Spinal cord (tissue), 9 donors: ENCODE measurements at regions not wholly inside any gene's neighbourhood (a gene's known extent, or its start where the extent isn't known, plus 50 kb on each side); places are given as distances from the start of the nearest gene placed in this dataset.

Experiments used
- DNase-seq, 6 donors: peaks; one replicate each; pipeline versions ENCODE4 v3.0.0 to v3.0.0-alpha.2; 2013 to 2015; ENCODE audit warnings: low spot score in 6 of 6, low read depth in 4 of 6
- H3K27ac ChIP-seq: one replicate; pipeline ENCODE4 v1.5.1; 2013; ENCODE audit warnings: low read depth, low read length, control low read depth
- H3K27me3 ChIP-seq: one replicate; pipeline ENCODE4 v1.6.1; 2013; ENCODE audit warnings: low read length; ENCODE audit not compliant: control insufficient read depth, insufficient read depth
- H3K36me3 ChIP-seq: one replicate; pipeline ENCODE4 v1.6.1; 2013; ENCODE audit warnings: low read length; ENCODE audit not compliant: control insufficient read depth, insufficient read depth
- H3K4me1 ChIP-seq: one replicate; pipeline ENCODE4 v1.6.1; 2013; ENCODE audit warnings: low read length; ENCODE audit not compliant: control insufficient read depth, insufficient read depth
- H3K4me3 ChIP-seq: one replicate; pipeline ENCODE4 v1.5.1; 2013; ENCODE audit warnings: low read depth, low read length, control low read depth
- H3K9me3 ChIP-seq: one replicate; pipeline ENCODE4 v1.6.1; 2013; ENCODE audit warnings: low read length; ENCODE audit not compliant: control insufficient read depth, insufficient read depth
- WGBS: methylation state at CpG from one replicate; pipeline ENCODE4 v1.1.5; 2013; ENCODE audit warnings: missing lambda C conversion rate; ENCODE audit not compliant: insufficient coverage; 5-methylcytosine and 5-hydroxymethylcytosine counted together
- donor health status: healthy.

DNA sequence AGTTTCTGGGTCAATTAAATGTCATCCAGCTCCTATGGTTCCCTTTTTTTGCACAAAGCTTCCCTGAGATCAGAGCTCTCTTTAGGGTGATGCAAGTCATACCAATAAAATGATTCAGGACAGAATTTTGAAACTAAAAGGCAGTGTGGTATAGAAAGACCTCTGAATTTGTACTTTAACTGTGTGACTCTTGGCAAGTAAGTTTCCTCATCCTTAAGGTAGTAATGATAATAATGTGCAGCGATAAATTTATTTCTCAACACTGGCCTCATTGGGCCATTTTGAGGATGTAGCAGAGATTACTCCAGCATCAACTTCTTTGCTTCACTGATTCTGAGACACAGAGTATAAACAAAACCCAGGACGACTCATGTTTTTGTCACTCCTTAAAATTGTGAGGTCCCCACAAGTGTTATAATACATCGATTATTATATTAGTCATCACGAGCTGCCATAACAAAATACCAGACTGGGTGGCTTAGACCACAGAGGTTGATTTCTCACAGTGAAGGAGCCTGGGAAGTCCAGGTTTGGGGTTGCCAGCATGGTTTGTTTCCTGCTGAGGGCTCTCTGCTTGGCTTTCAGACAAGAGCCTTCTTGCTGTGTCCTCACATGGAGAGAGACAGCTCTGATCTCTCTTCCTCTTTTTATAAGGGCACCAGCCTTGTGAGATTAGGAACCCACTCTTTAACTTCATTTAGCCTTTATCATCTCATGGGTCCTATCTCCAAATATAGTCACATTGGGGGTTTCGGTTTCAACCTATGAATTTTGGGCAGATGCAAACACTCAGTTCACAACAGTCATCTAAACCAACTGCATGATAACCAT, 293.0 kb downstream of the ZNF608 start:
- Histone ChIP-seq H3K9me3 (no peaks in the 10 kb centered on the region), H3K4me1 (no peaks in the 10 kb centered on the region), H3K27me3 (no peaks in the 10 kb centered on the region), H3K36me3 (no peaks in the 10 kb centered on the region), H3K4me3 (no peak overlapping the region), H3K27ac (no peak overlapping the region)
- WGBS = 93% methylated on average over 2 of the region's 5 CpGs
- DNase-seq = no peak

DNA sequence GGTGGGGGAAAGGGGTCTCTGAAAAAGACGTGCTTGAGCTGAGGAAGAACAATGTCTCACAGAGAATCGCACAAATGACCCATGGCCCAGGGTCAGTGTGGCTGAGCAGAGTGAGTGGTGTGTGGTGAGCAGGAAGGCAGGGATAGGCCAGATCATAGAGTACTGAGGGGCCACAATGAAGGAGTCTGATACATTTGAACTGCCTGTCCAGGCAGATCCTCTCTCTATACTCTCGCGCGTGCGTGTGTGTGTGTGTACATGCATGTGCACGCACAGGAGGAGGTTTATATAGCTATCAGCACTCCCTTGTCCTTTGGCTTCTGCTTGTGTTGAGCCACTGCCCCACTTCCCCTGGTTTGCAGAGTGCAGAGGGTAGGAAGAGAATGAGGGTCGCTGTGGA, 294.0 kb downstream of the ZNF608 start:
- H3K27me3 ChIP-seq = no peaks in the 10 kb centered on the region
- no peaks in the 10 kb centered on the region for H3K4me1 ChIP-seq
- H3K36me3 ChIP-seq = no peaks in the 10 kb centered on the region
- no peaks in the 10 kb centered on the region for H3K9me3 ChIP-seq
- no peak overlapping the region for H3K27ac ChIP-seq
- 68% methylated on average over 3 of the region's 8 CpGs for WGBS
- DNase-seq = no peak
- no peak overlapping the region for H3K4me3 ChIP-seq

DNA sequence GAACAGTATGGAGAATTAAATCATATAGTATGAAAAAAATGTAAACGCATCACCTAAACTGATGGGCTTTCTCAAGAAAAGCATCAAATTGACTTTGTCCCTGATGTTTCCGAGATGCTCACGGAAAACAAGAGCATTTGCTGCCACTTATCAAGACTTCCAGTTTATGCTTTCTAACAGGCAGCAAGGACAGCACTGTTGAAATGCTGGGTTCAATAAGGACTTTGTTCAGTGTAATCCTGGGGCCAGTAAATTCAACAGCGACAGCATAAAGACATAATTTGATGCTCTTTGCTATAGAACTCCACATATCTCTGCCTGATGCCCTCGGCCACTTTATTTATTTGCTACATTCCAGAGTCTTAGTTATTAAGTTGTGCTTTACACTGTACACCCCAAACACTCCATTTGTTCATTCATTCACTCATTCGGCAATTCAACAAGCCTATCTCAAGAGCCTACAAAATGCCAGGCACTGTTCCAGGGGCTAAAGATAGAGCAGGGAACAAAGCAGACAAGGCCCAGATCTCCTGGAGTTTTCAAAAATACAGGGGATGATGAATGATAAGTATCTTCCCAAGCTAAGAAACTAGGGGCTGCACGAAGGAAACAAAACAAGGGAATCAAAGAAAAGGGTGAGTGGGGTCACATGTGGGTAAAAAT, 294.6 kb downstream of the ZNF608 start:
- no peaks in the 10 kb centered on the region for H3K36me3 ChIP-seq
- peak in 2 of 6 donors; percentile 30 to 56 for DNase-seq
- WGBS = 64% methylated on average over 4 of the region's 7 CpGs
- H3K27me3 ChIP-seq = no peaks in the 10 kb centered on the region
- no peak overlapping the region for H3K4me3 ChIP-seq
- no peaks in the 10 kb centered on the region for H3K9me3 ChIP-seq
- no peak overlapping the region for H3K27ac ChIP-seq
- no peaks in the 10 kb centered on the region for H3K4me1 ChIP-seq

DNA sequence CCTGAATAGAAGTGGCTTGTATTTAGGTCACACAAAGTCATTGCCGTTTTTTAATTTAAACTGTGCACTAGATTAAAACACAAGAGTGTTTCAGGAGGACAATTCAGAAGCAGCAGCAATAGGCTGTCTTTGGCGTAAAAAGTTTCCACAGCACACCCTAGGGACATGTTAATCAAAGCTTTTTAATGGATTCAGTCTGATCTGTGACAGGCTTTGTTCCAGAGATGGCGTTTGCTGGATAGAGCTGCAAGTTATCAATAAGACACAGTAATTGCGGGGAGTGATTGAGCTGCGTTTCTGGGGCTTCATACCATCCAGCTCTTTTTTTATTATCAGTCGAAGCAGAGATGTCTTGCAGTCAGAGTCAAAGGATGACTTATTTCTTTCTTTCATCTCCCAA, 300.3 kb downstream of the ZNF608 start:
- H3K4me1 ChIP-seq = no peaks in the 10 kb centered on the region
- H3K4me3 ChIP-seq = no peak overlapping the region
- WGBS = 31% methylated on average over 3 of the region's 6 CpGs
- no peaks in the 10 kb centered on the region for H3K36me3 ChIP-seq
- no peaks in the 10 kb centered on the region for H3K9me3 ChIP-seq
- H3K27me3 ChIP-seq = no peaks in the 10 kb centered on the region
- H3K27ac ChIP-seq = no peak overlapping the region
- DNase-seq = peak in 3 of 6 donors; percentile 43 to 94 (median 51)

DNA sequence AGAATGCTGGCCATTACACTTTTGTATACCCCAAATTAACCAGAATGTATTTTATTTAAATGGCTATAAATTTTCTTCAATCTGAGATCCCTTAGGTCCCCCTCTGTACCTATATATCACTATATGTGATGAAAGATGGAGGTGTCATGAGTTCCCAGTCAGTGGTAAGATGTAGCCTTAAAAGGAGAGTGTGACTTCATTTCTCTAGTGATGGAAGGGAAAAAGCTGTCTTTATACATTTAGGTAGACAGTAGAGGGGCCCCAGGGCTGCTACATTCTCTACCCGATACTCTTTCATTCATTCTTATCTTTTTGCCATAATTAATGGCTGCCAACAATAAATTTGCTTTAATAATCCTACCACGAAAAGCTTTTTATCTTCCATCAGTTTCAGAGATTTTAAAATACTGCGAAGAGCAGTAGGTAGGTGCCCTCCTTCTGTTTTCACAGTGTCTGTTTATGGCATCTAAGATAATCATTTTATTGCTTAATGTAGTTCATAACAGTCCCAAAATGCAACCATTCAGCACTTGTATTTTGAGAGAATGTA, 301.3 kb downstream of the ZNF608 start:
- no CpG with 5 or more reads among the region's 3 CpGs for WGBS
- Histone ChIP-seq H3K36me3 (no peaks in the 10 kb centered on the region), H3K4me1 (no peaks in the 10 kb centered on the region), H3K9me3 (no peaks in the 10 kb centered on the region), H3K4me3 (no peak overlapping the region), H3K27me3 (no peaks in the 10 kb centered on the region), H3K27ac (no peak overlapping the region)
- DNase-seq = no peak

DNA sequence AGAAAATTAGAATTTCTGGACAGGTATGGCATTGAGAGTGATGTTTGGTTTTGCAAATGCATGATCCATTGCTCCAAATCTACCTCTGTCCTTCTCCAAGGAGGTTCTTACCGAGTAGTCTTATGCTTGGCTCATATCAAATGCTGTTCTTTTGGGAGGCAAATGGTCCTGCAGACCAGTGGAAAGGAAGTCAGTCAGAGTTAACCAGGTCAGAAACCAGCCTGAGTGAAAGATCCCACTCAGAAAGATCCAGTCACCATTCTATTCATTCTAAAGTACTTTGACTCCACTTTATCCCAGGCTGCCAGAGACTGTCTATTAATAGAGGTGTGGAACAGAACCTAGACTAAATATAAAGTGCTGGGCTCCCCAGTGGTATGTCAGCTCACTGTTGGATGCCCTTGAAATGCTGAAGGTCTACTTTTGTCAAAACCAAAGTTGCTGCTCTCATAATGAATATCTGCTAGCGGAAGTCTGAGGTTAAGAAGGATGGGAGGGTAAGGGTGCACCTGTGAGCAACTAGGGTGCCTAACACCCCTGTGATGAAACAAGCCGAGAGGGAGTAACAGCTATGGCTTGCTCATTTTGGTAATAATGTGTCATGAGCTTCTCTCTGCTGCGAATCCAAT, 302.2 kb downstream of the ZNF608 start:
- Histone ChIP-seq H3K36me3 (no peaks in the 10 kb centered on the region), H3K4me1 (peaks cover under 1% of the 10 kb centered on the region), H3K27me3 (no peaks in the 10 kb centered on the region), H3K4me3 (no peak overlapping the region), H3K9me3 (no peaks in the 10 kb centered on the region), H3K27ac (no peak overlapping the region)
- DNase-seq = no peak
- 100% methylated on average over 2 of the region's 4 CpGs for WGBS

DNA sequence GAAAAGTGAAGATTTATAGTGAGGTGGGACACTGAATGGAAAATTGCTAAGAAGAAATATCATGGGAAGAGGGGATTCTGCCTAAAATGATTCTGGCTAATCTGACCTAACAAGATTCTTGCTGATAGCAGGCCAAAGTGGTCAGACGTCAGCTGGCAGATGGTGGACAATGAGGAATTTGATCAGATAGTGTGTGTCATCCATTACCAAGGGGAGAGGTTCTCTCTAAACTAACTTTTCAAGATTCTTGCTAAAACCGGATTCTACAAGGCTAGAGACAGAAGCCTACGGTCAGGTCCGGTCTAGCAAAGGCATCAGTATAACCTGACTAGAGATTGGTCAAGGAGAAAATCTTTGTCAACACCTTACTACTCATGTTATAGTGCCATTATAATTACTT, 306.0 kb downstream of the ZNF608 start:
- Histone ChIP-seq H3K9me3 (no peaks in the 10 kb centered on the region), H3K27ac (no peak overlapping the region), H3K4me1 (peaks cover 10% of the 10 kb centered on the region), H3K36me3 (no peaks in the 10 kb centered on the region), H3K27me3 (no peaks in the 10 kb centered on the region), H3K4me3 (no peak overlapping the region)
- no CpG with 5 or more reads among the region's 4 CpGs for WGBS
- no peak for DNase-seq

DNA sequence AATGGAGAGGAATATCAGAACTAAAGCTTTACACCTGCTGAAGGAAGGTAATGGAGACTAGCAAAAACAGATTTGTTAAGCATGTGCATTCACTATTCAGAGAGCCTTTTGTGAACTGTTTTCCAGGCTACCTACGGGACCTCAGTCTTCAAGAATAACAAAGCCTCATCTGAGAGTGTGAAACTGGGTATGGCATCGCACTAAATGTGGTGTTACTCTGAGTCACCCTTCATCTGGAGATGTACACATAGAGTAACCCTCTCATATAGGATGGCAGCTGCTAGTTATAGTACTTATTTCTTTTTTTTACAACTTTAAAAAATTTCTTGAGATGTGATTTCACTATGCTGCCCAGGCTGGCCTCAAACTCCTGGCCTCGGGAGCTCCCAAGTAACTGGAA, 306.8 kb downstream of the ZNF608 start:
- no peak for DNase-seq
- H3K27me3 ChIP-seq = no peaks in the 10 kb centered on the region
- peaks cover 10% of the 10 kb centered on the region for H3K4me1 ChIP-seq
- H3K36me3 ChIP-seq = no peaks in the 10 kb centered on the region
- H3K27ac ChIP-seq = peak overlapping the region; percentile 57
- no peak overlapping the region for H3K4me3 ChIP-seq
- H3K9me3 ChIP-seq = no peaks in the 10 kb centered on the region
- WGBS = no CpG with 5 or more reads among the region's 3 CpGs

DNA sequence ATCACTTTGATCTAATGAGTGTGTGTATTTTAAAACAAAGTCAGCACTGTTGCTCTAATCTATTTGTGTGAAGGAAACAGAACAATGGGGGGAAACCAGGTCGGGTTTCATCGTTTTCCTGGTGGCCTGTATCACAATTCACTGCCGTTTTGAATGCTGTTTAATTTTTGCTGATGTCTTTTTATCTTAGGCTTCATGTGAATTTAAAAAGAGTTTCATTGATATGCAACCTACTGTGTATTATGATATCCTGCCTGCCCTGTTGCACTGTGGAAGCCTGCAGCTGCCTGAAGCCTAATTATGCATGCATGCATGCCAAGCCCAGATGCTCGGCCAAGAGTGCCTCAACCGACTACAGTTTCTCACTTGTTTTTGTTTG, 307.5 kb downstream of the ZNF608 start:
- H3K36me3 ChIP-seq = no peaks in the 10 kb centered on the region
- peak overlapping the region; percentile 57 for H3K27ac ChIP-seq
- H3K4me3 ChIP-seq = no peak overlapping the region
- H3K27me3 ChIP-seq = no peaks in the 10 kb centered on the region
- 30% methylated on average over 4 of the region's 5 CpGs for WGBS
- H3K4me1 ChIP-seq = peaks cover 10% of the 10 kb centered on the region
- H3K9me3 ChIP-seq = no peaks in the 10 kb centered on the region
- DNase-seq = peak in 4 of 6 donors; percentile 45 to 91 (median 71)
